Loucy (cell line): ENCODE measurements at regions not wholly inside any gene's neighbourhood (a gene's known extent, or its start where the extent isn't known, plus 50 kb on each side); places are given as distances from the start of the nearest gene placed in this dataset.
A peak's percentile ranks its signal among the peaks of the same experiment; 100 is the strongest.

Source experiments
- H2AFZ ChIP-seq: fragments of 200-600 bp; sonication (generic); 2 replicates; pipeline ENCODE4 v1.6.0; 2016; ENCODE audit warnings: antibody characterized with exemption, mild to moderate bottlenecking, low read length, moderate library complexity
- H3F3A ChIP-seq: fragments of 200-600 bp; 2 replicates; pipeline ENCODE4 v1.6.0; 2016; ENCODE audit warnings: antibody characterized with exemption, low read depth, mild to moderate bottlenecking
- H3K27me3 ChIP-seq: fragments of 200-600 bp; sonication (generic); 2 replicates; pipeline ENCODE4 v1.6.1; 2014; ENCODE audit warnings: low read length, mild to moderate bottlenecking; ENCODE audit not compliant: insufficient read depth, poor library complexity, severe bottlenecking
- H3K36me3 ChIP-seq: fragments of 200-600 bp; sonication (generic); 2 replicates; pipeline ENCODE4 v1.6.1; 2016; ENCODE audit warnings: low read length; ENCODE audit not compliant: insufficient read depth
- H3K4me1 ChIP-seq: fragments of 200-600 bp; sonication (generic); 2 replicates; pipeline ENCODE4 v1.5.1; 2014; ENCODE audit warnings: low read length, mild to moderate bottlenecking; ENCODE audit not compliant: insufficient read depth, poor library complexity, severe bottlenecking
- H3K4me2 ChIP-seq: fragments of 200-600 bp; sonication (generic); 2 replicates; pipeline ENCODE4 v1.6.0; 2014; ENCODE audit warnings: antibody characterized with exemption, low read length, low read depth, mild to moderate bottlenecking; ENCODE audit not compliant: poor library complexity, severe bottlenecking
- H3K4me3 ChIP-seq: fragments of 200-600 bp; sonication (generic); 2 replicates; pipeline ENCODE4 v1.5.1; 2014; ENCODE audit warnings: low read length, mild to moderate bottlenecking, mixed read lengths; ENCODE audit not compliant: poor library complexity, severe bottlenecking
- H3K79me2 ChIP-seq: fragments of 200-600 bp; sonication (generic); 2 replicates; pipeline ENCODE4 v1.6.1; 2014; ENCODE audit warnings: low read length; ENCODE audit not compliant: insufficient read depth
- H3K9ac ChIP-seq: fragments of 200-600 bp; sonication (generic); 2 replicates; pipeline ENCODE4 v1.6.0; 2014; ENCODE audit warnings: mild to moderate bottlenecking, low read depth, low read length, moderate library complexity; ENCODE audit not compliant: poor library complexity, severe bottlenecking
- H3K9me2 ChIP-seq: fragments of 200-600 bp; sonication (generic); replicated peaks from 2 replicates; pipeline ENCODE4 v1.6.1; 2016; ENCODE audit warnings: low read depth, low read length, mixed read lengths
- H3K9me3 ChIP-seq: fragments of 200-600 bp; sonication (generic); 2 replicates; pipeline ENCODE4 v1.6.1; 2014; ENCODE audit warnings: mild to moderate bottlenecking, antibody characterized with exemption, low read length, low read depth; ENCODE audit not compliant: insufficient read depth
- H4K20me1 ChIP-seq: fragments of 200-600 bp; sonication (generic); 2 replicates; pipeline ENCODE4 v1.6.0; 2014; ENCODE audit warnings: antibody characterized with exemption, low read length, mild to moderate bottlenecking; ENCODE audit not compliant: insufficient read depth, poor library complexity, severe bottlenecking
- CTCF ChIP-seq: fragments of 200-600 bp; sonication (generic); conservative IDR thresholded peaks from 2 replicates; pipeline ENCODE4 v1.5.1; 2014; ENCODE audit warnings: mild to moderate bottlenecking, antibody characterized with exemption, low read length
- EZH2phosphoT487 ChIP-seq: fragments of 200-600 bp; IDR thresholded peaks from 2 replicates; pipeline ENCODE4 v1.6.1; 2018; ENCODE audit warnings: antibody characterized with exemption, mild to moderate bottlenecking, moderate library complexity, borderline replicate concordance

DNA sequence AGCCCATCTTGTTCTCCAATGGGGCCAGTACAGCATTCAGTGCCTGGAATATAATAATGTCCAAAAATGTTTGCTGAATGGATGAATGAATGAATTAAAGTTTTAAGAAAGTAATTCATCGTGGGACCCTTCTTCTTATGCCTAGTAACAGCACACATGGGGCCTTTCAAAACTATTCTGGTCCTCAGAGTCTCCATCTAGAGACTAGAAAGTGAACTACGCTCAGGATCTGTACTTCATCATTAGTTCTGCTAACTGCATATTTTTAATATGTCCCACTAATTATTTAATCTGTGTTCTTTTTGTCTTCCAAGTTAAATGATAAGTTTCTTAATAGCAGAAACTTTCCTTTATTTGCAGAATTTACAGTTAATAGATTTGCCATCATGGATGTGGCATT lies 172.5 kb downstream of the SMAD2 start:
- Histone ChIP-seq H4K20me1 (no peaks in the 10 kb centered on the region), H3K4me3 (no peak overlapping the region), H3K79me2 (no peaks in the 10 kb centered on the region), H3K4me2 (no peak overlapping the region), H3K36me3 (no peaks in the 10 kb centered on the region), H3K4me1 (no peaks in the 10 kb centered on the region), H3K9me2 (no peaks in the 10 kb centered on the region), H3F3A (no peaks in the 10 kb centered on the region), H3K9me3 (no peaks in the 10 kb centered on the region), H2AFZ (no peak overlapping the region), H3K27me3 (no peaks in the 10 kb centered on the region), H3K9ac (no peak overlapping the region)
- TF ChIP-seq CTCF (peak; percentile 59), EZH2phosphoT487 (no peak)

- H3K9ac ChIP-seq = no peak overlapping the region
- TF ChIP-seq EZH2phosphoT487 (no peak), CTCF (peak; percentile 100)
- H3K79me2 ChIP-seq = no peaks in the 10 kb centered on the region
- no peaks in the 10 kb centered on the region for H3K36me3 ChIP-seq
- H3K9me3 ChIP-seq = no peaks in the 10 kb centered on the region
- no peaks in the 10 kb centered on the region for H3F3A ChIP-seq
- no peak overlapping the region for H3K4me2 ChIP-seq
- no peaks in the 10 kb centered on the region for H4K20me1 ChIP-seq
- H3K27me3 ChIP-seq = no peaks in the 10 kb centered on the region
- no peaks in the 10 kb centered on the region for H3K9me2 ChIP-seq
- H2AFZ ChIP-seq = 0 out of 2 replicates have a peak overlapping the region, but pooled peaks have one; percentile 11
- no peak overlapping the region for H3K4me3 ChIP-seq
- no peaks in the 10 kb centered on the region for H3K4me1 ChIP-seq
Measured at GRCh38 chr18:47756364-47757016, 174.0 kb downstream of the SMAD2 start.

DNA sequence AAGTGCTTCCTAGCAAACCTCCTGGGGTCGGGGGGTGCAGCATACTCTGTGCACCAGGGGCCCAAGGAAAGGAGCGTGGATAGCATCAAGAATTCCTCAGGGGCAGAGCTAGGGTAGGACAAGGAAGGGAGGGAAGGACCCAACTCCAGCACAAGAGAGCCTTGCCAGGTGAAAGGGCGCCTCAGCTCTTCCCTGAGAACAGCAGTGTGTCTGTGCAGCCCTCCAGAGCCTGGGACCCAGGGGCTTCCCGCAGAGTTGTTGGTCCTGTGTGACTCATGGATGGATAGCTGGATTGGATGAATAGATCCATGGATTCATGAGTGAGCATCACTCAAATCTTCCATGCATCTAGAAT lies 175.4 kb downstream of the SMAD2 start:
- Histone ChIP-seq H3K36me3 (no peaks in the 10 kb centered on the region), H4K20me1 (no peaks in the 10 kb centered on the region), H3K9me2 (no peaks in the 10 kb centered on the region), H2AFZ (peak overlapping the region; percentile 80; the same call in 1 of the 2 replicates), H3K9ac (no peak overlapping the region), H3K79me2 (no peaks in the 10 kb centered on the region), H3K9me3 (no peaks in the 10 kb centered on the region), H3K27me3 (no peaks in the 10 kb centered on the region), H3K4me3 (no peak overlapping the region), H3K4me1 (no peaks in the 10 kb centered on the region), H3K4me2 (no peak overlapping the region), H3F3A (no peaks in the 10 kb centered on the region)
- TF ChIP-seq EZH2phosphoT487 = no peak
- no peak for TF ChIP-seq CTCF
